Heart left ventricle (tissue), 13 donors: ENCODE measurements at regions not wholly inside any gene's neighbourhood (a gene's known extent, or its start where the extent isn't known, plus 50 kb on each side); places are given as distances from the start of the nearest gene placed in this dataset.

Experiments used
- CTCF ChIP-seq, 12 donors: fragments of 200-600 bp; sonication (generic) in 4 of 12; IDR thresholded peaks; one replicate each; pipeline versions ENCODE4 v1.5.0 to v1.8.0; 2018 to 2022; ENCODE audit warnings: antibody characterized with exemption in 12 of 12, mild to moderate bottlenecking in 5 of 12
- POLR2A ChIP-seq, 2 donors: fragments of 450-650 bp; IDR thresholded peaks; one replicate each; pipeline ENCODE4 v1.6.1; 2017; ENCODE audit warnings: antibody characterized with exemption in 2 of 2, mild to moderate bottlenecking in 2 of 2, moderate library complexity in 2 of 2
- donor health status: ischemic (EF 13 %, LVEDD 7.1; RV severe dilation, severe dysfunction).
- donor health status: DM: no; HTN: yes; CAD: no.
- donor health status: DM: no; HTN: no; CAD: no.
- donor health status: ischemic (EF 25% LVEDD 6.9; RV normal size, moderate dysfunction).
- donor health status: ischemic (EF 25% LVEDD 5.7; RV mildly dilated, moderate dysfunction).
- donor health status: ischemic (EF 35%, LVEDD 5.7; RV mildly dilated, moderate dysfunction).
- donor health status: nonischemic (EF 11% LVEDD 7.7; RV severe dilation, severe dysfunction).
- donor health status: DM: yes; HTN: yes; CAD: no.
- donor health status: PGD.
- donor health status: ischemic (EF 29% LVEDD 5.4; RV normal size, mild dysfunction).
- donor health status: nonischemic (EF 23%, LVEDD 6.1; RV moderate dilation, normal function).

- TF ChIP-seq CTCF (IDR thresholded peaks at IDR 0.05) (no peak), POLR2A (IDR thresholded peaks at IDR 0.05) (no peak)
These were observed 333.2 kb upstream of the MAD2L1 start for GRCh38 chr4:120399826-120400225.
